SIG-M5 treated with dmso at 0.1 percent for 504 hours (cell line): ENCODE measurements at regions not wholly inside any gene's neighbourhood (a gene's known extent, or its start where the extent isn't known, plus 50 kb on each side); places are given as distances from the start of the nearest gene placed in this dataset.
A peak's percentile ranks its signal among the peaks of the same experiment; 100 is the strongest.
"Not testable (repeated sequence)": the region's sequence is repeated elsewhere in the genome, so short reads cannot be mapped to it uniquely, and the experiment has no call there.

Experiments
- DNase-seq: peaks from one replicate; lab custom pipeline; 2025; ENCODE audit not compliant: unreplicated experiment; lab: John Stamatoyannopoulos, UW

DNA sequence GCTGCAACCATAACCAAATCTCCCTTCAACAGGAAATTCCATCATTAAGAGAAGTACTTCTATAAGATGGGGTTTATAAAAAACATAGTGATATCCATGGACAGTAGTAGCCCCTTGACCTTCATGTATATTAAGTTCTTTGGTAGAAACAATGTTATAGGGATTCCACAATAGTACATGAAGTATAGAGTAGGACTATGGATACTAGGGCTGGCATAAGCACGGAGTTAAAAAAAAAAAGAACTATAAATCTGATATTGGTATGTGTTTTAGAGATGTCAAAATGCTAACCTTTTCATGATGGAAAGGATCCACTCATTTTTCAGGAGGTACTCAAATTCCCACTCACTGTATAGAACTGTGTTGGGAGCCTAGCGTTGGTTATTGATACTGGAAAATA is 337.6 kb downstream of the FGF10 start:
- DNase-seq: peak; percentile 18

DNA sequence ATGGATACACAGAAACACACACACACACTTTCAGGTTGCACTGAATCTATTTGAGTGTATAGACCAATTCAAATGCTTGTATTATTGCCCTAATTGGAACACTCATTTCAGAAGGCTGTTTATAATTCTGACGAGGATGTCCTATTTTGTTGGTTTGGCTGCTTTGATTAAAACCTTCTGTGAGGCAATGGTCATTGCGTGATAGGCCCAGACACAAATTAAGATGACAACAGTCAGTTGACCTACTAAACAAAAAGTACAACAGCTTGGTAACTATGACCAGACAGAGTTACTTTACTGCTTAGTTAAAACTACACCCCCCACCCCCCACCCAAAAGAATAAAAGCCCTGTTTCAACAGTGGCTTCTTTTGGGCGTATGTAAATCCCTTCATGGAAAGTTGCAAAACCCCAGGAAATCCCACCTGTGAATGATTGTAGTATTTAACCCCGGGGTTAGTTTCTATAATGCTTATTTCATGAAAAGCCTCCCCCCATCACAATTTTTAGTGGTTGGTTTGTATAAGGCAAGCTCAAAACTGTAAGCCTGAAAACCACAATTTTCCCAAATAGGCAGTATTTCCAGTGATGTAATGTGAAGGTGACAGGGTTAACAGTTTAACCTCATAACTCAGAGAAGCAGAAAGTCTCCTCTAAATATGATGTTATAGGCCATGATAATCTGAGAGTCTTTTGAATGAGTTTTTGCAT is 340.8 kb downstream of the FGF10 start:
- DNase-seq: no peak

DNA sequence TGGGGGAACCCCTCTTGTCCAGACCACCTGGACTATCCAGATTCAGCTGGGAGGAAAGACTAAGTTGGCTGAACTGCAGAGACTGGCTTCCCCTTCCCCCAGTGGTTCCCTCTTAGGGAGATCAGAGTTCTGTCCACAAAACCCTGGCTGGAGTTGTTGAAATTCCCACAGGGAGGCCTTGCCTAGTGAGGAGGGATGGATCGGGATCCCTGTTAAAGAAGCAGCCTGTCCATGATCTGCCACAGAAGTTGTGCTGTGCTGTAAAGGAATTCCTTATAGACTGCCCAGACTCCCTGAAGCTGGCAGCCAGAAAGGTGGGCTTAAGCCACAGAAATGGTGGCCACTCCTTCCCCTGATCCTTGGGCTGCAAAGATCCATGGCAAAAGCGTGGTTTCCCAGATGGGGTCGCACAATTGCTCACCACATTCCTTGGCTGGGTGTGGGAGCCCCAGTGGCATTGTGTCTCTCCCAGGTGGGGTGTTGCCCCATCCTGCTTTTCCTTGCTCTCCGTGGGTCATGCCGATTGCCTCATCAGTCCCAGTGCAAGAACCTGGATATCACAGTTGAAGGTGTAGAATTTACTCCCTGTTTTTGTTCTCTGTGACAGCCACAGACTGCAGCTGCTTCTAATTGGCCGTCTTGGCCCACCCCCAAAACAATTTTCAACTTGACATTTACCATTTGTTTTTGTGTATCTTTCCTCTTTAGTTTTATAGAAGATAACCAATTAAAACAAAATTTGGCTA is 342.4 kb downstream of the FGF10 start:
- no peak for DNase-seq

DNA sequence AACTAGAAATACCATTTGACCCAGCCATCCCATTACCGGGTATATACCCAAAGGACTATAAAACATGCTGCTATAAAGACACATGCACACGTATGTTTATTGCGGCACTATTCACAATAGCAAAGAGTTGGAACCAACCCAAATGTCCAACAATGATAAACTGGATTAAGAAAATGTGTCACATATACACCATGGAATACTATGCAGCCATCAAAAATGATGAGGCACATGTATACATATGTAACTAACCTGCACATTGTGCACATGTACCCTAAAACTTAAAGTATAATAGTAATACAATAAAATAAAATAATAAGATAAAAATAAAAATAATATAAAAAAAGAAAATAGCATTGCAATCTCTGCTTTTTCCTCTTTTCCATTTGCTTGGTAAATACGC is 344.7 kb downstream of the FGF10 start:
- not testable (repeated sequence) for DNase-seq

DNA sequence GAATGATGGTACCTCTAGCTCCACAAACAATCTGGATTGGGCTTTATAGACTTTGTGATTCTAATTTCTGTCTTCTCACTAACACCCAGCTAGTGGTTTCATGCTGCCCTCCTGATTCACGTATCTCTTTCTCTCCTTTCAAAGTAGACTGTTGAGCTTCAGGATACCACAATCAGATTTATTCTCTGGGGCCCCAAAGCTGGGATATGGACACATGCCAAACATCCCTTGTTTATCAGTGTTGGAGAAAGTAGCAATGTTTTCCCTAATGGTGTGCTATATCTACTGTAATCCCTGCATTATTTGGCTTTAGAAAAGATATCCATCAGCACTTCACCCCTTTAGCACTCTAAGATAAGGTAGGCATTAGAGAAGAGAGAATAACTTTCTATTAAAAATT is 361.0 kb downstream of the FGF10 start:
- DNase-seq: no peak

DNA sequence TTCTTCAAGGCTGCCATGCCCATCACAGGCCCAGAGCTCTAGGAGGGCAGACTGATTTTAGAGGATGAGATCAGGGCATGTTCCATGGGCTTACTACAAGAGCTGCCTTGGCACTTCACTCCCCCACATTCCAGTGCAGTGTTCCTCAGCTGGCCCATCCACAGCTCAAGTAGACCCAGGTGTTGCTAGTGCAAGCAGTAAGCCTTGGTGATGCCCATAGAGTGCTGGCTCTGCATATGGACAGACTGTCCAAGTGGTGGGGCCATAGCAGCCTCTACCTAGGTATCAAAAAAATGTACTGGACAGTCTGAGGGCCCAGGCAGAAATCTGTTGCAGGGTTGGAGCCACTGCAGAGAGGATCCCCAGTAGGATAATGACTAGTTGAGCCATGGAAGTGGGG is 366.6 kb downstream of the FGF10 start:
- DNase-seq: no peak

DNA sequence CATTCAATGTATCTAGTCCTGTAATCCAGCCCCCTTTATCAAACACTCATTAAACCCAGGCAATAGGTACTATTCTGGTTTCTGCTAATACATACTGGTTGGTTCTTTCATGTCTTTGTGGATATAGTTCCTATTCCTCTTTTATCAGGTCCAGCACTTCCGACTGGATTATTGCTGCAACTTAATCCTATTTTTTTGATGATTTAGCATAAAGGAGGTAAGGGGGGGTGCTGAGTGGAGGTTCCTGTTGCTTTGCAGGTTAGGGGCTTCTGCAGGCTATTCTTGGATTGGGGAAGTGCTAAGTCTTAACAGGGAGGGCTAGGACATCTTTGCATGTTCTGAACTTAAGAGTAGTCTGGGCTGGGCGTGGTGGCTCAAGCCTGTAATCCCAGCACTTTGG is 377.7 kb downstream of the FGF10 start:
- DNase-seq: no peak

DNA sequence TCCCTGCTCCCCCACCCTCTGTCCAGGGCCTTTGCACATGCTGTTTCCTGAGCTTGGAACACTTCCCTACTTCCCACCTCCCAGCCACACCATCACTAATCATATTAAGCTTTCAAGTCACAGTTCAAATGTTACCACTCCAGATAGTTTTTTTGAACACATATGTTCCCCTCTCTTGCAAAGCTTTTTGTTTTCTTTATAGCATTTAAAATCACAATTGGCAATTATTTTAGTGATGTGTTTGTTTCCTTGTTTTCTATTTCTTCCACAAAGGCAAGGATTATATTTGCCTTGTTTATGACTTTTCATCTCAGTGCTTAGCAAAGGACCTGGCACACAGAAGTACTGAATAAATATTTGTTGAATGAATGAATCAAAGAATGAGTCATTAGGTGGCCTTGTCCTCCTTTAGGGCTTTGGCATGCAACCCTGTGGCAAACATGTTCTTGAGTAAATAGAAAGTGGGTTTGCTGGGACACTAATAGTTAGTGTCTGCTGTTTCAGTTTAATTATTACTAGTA is 386.8 kb downstream of the FGF10 start:
- DNase-seq: peak; percentile 60

DNA sequence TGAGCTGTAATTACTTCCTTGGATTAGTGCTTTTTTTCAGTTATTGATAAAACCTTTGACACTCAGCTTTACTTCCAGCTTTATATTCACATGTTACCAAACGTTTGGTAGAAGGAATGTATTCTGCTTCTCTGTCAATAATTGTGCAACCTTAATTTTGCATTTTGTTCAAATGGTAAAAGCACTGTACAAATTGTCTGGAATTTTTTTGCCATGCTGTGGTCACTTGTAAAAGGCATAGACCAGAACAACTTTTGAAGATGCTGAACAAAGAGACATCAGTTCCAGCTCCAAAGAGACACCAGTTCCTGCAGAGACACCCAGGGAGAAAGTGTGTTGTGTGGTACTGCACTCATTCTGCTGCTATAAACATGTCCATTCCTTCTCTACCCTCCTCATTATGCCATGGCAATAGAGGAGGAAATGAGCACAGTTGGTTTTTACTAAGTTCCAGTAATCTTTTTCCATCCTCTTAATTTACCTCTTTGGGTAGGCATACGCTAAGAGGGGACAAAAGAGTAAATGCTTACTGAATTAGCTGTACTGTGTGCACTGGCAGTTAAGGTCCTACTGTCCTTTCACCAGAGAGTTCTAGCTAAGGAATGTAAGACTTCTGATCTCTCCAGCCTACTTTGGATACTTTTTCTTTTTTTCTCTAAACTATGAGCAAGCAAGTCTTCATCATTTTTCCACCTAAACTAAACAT is 387.4 kb downstream of the FGF10 start:
- no peak for DNase-seq

DNA sequence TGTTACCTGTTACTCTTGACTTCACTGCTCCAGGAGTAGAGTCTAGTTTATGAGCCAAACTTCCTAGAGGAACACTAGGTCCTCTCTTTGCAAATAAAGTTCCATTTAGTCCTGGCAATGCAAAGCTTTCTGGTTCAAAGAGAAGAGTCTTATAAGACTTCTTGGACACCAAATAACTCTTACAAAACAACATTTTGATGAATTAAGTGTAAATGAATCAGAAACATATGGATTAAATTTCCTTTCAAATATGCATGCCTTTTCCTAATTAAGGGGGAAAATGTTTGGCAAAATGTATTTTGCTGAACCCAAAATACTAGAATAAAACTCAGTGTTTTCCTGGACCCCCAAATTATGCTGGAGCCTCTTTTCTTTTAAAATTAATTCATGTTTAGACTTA is 388.0 kb downstream of the FGF10 start:
- DNase-seq: no peak

DNA sequence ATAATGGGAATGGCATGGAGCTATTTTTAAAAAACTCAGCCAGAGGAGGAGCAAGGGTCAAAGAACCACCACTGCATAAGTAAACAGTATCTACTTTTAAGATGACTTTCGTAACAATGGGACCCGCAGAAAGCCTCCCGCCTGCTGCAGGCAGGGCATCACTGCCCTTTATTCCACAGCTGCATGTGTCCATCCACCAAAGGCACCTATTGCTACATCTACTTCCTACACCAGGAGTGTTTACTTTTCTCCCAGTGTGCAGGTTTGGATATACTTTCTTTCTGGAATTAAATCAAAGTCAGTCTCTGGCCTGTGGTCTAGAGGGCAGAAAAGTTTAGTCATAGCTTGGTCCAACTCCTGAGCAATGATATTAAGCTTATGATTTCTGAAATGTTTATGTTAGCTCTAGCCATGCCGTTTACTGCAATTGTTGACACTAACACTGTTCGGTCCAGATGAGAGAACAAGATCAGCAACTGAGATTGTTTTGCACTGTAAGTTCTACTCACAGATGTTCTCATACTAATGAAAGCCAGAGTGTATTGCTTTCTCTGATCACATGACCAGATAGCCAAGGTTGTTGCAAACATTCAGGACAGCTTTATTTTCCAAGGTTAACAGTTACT is 391.5 kb downstream of the FGF10 start:
- DNase-seq: no peak

DNA sequence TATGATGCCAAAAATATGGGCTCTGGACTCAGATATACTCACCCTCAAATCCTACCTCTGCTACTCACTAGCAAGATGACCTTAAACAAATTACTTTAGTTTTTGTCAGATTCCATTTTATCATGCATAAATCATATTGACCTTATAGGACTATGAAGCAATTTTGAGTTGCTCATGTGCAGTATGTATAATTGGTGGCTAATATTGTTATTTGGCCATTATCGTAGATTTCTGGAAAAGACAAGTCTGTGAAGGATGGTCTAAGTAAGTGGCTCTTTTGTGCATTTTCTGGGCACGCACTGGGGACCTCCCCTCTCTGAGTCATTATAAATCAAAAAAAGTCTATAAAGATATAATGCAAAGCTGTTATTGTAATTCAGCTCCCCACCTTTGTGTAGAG is 393.0 kb downstream of the FGF10 start:
- DNase-seq: no peak

DNA sequence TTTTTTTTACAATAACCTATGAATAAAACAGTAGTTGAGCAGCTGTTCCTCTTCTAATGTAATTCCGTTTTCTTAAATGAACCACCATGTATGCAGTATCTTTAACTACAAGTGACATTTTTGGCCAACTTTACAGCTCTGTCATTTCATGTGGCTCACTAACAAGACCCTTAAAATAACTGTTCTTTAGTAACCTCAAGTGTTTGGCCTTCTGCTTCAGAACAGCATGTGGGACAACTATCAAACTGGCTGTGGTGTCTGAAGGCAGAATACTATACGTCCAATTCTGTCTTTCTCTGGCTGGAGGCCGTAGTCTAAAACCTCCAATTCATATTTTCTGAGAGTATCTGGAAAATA is 391.4 kb downstream of the NNT start:
- no peak for DNase-seq

DNA sequence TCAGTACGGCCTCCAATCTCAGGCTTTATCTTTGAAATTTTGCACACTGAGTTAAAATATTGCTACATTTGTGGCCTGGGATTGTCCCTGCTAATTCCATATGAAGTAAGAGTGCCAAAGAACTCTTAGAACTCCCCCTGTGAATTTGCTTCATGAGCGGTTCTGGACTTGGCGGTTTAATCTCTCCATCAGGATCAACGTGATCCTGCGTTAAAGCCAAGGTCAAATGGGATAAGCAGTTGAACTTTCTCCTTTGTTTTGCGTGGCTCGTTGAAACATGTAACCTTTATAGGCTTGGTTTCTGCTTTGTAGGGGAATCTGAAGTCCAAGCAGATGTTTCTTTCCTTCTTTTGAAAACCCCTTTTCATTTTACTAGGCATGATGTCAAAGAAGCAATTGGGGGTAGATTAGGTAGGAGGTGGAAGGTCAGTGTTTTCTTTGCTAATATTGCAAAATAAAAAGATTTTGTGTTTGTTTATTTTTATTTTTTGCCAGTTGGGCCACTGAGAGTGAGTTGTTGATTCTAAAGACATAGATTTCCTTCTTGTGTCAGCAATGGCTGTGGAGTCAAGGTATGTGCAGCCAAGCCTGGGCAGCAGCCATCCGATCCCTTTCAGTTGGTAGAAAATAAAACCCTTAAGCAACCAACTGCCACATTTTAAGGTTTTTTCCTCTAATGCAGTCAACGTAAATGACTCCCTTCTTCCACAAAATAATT is 390.8 kb downstream of the NNT start:
- DNase-seq: no peak

DNA sequence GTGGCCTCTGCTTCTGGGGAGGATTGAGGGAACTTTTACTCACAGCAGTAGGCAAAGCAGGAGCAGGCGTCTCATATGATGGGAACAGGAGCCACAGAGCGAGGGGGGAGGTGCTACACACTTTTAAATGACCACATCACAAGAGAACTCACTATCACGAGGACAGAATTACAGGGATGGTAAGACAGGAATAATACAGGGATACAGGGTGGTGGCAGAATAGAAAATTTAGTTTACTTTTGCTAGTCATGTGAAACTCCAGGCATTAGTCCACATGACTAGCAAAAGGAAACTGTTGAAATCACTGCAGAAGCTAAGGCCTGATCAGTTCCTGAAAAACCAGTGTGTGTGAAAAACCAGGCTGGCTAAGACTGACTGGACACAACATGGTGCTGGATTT is 382.4 kb downstream of the NNT start:
- DNase-seq: no peak

DNA sequence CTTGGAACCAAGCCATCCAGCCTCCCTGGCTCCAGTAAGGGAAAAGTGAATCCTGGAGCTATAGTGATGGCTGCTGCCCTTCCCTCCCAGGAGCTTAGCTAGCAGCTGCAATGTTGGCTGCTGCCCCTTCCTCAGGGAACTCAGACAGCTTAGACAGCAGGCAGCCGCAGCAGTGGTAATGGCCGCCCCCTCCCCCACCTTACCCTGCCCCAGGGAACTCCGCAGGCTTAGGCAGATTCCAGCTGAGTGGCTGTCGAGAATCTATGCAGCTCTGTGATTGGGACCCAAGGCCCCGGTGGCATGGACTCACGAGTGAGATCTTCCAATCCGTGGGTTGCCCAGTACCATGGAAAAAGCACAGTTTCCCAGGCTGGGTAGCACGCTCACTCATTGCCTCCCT is 378.6 kb downstream of the NNT start:
- DNase-seq: no peak

DNA sequence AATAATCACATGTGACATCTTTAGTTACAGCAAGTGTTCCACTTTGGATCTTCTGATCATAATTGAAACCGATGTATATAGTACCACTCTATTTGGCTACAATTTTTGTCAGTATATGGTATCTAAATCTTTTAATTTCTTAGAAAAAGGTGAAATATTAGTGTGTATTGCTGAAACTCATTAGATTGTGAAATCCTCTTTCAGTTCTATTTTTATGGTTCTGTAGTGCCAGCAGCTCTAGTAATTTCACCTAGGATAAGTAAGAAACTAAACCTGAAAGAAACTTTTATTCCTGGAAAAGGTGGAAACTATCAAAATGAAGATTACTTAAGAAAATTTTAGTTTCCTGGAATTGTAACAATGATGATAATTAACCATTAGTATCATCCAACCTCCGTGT is 370.9 kb downstream of the NNT start:
- DNase-seq: no peak

DNA sequence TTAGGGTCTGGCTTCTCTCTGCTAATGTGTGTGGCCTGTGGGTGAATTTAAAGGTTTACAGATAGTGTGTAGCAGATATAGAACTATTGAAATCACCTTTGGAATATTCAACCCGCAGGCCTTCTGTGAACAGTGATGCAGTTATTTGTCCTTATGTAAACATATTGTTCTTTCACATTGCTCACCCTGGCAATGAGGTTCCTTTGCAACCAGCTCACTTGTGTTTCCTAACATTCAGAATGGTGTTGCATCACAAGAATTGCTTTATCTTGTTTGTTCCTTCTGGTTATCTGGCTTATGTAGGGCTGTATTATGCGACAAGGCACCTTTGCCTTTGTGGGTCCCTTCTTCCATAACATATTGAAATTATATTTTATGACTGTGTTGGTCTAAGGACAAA is 370.3 kb downstream of the NNT start:
- DNase-seq: no peak

DNA sequence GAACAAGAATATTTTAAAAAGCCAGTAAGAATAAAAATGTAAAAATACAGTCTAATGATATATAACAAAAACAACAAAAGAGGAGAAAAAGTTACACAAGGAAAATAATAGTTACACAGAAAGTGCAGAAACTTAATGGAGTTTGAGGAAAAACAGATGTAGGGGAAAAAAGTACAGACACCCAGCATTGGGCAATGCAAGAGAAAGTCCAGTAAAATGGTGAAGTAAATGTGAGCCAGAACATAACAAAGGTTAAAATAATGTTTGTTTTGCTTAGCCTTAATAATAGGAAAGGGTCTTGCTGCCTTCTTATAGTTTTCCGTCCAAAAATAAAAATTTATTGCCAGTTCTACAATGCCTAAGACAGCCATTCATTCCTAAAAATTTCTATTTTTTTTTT is 364.2 kb downstream of the NNT start:
- no peak for DNase-seq

DNA sequence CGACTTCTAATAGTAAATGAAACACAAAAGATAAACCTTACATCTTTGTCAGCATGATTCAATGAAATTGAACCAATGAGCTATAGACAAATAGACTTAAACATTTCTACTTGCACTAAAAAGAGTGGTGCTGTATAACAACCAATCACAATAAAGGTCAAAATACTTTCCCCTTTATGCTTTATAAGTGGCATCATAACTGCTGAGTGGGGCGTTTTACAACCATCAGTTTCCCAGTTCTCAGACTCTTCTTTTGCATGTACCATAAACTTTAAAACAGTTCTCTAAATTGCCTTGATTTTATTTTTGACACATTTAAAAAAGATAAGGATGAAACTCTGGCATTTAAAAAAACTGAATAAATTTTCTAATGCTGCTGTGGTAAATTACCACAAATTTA is 356.2 kb downstream of the NNT start:
- no peak for DNase-seq

DNA sequence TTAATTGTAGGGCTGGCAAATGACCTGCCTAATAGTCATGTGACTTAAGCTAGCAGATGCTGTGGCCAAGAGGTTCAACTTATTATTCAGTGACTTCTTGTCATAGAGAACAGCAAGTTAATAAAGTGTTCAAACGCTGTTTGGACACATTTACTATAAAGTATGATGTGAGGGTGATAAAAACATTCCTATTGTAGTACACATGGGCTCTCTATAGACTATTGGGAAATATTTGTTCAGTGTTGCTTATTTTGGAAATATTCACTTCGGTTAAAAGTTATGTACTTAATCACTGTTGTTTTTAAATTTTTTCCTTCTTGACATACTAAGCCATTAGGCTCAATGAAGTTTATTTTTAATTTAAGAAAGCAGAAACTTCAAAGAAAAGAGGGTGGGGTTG is 345.0 kb downstream of the NNT start:
- no peak for DNase-seq
